ENCODE measurements at regions not wholly inside any gene's neighbourhood (a gene's known extent, or its start where the extent isn't known, plus 50 kb on each side); places are given as distances from the start of the nearest gene placed in this dataset.

GRCh38 chr5:82812575-82812974 is 264.6 kb downstream of the TMEM167A start:
- DNase-seq (ENCODE audit: insufficient read length, low spot score) (no peak), FAIRE-seq (no peak)

GRCh38 chr5:82811490-82811889 is 265.7 kb downstream of the TMEM167A start:
- DNase-seq (ENCODE audit: insufficient read length, low spot score) = no peak

GRCh38 chr5:82809420-82810143 is 267.6 kb downstream of the TMEM167A start:
- DNase-seq (ENCODE audit: insufficient read length, low spot score) (no peak), FAIRE-seq (no peak)

More at GRCh38 chr5:82811490-82811889, 265.7 kb downstream of the TMEM167A start:
- no peak for FAIRE-seq

- DNase-seq (ENCODE audit: insufficient read length, low spot score) = no peak
- no peak for FAIRE-seq
Observed at GRCh38 chr5:82808960-82809359, 268.2 kb downstream of the TMEM167A start.

- DNase-seq (ENCODE audit: insufficient read length, low spot score) = no peak
- FAIRE-seq = no peak
Observed at GRCh38 chr5:82807021-82807420, 270.2 kb downstream of the TMEM167A start.

GRCh38 chr5:82806513-82806912 is 270.7 kb downstream of the TMEM167A start:
- DNase-seq (ENCODE audit: insufficient read length, low spot score) (no peak), FAIRE-seq (no peak)

- FAIRE-seq (no peak), DNase-seq (ENCODE audit: insufficient read length, low spot score) (no peak)
Observed at GRCh38 chr5:82804155-82804690, 273.0 kb downstream of the TMEM167A start.

- DNase-seq (ENCODE audit: insufficient read length, low spot score) = no peak
- FAIRE-seq = no peak
Observed at GRCh38 chr5:82802954-82803353, 274.2 kb downstream of the TMEM167A start.

- no peak for FAIRE-seq
- DNase-seq (ENCODE audit: insufficient read length, low spot score) = no peak
Observed at GRCh38 chr5:82800826-82801225, 276.4 kb downstream of the TMEM167A start.

- DNase-seq (ENCODE audit: insufficient read length, low spot score) = no peak
- FAIRE-seq = no peak
Observed at GRCh38 chr5:82799361-82800077, 277.7 kb downstream of the TMEM167A start.

GRCh38 chr5:82798676-82799075 is 278.5 kb downstream of the TMEM167A start:
- no peak for DNase-seq (ENCODE audit: insufficient read length, low spot score)
- no peak for FAIRE-seq

- no peak for FAIRE-seq
- no peak for DNase-seq (ENCODE audit: insufficient read length, low spot score)
Observed at GRCh38 chr5:82796643-82797416, 280.4 kb downstream of the TMEM167A start.

GRCh38 chr5:82794876-82795275 is 282.3 kb downstream of the TMEM167A start:
- DNase-seq (ENCODE audit: insufficient read length, low spot score) (no peak), FAIRE-seq (no peak)

GRCh38 chr5:82793808-82794419 is 283.3 kb downstream of the TMEM167A start:
- DNase-seq (ENCODE audit: insufficient read length, low spot score) (peak; percentile 6), FAIRE-seq (no peak)

GRCh38 chr5:82792096-82792495 is 285.1 kb downstream of the TMEM167A start:
- DNase-seq (ENCODE audit: insufficient read length, low spot score) (no peak), FAIRE-seq (no peak)

GRCh38 chr5:82789095-82789494 is 288.1 kb downstream of the TMEM167A start:
- no peak for FAIRE-seq

GRCh38 chr5:82786748-82787147 is 290.4 kb downstream of the TMEM167A start:
- no peak for FAIRE-seq
- DNase-seq (ENCODE audit: insufficient read length, low spot score) = no peak

More at GRCh38 chr5:82789095-82789494, 288.1 kb downstream of the TMEM167A start:
- DNase-seq (ENCODE audit: insufficient read length, low spot score) = no peak

- DNase-seq (ENCODE audit: insufficient read length, low spot score) = no peak
- FAIRE-seq = no peak
Observed at GRCh38 chr5:82785882-82786509, 291.2 kb downstream of the TMEM167A start.

- FAIRE-seq = no peak
- DNase-seq (ENCODE audit: insufficient read length, low spot score) = no peak
Observed at GRCh38 chr5:82785456-82785855, 291.7 kb downstream of the TMEM167A start.

- DNase-seq (ENCODE audit: insufficient read length, low spot score) (no peak), FAIRE-seq (no peak)
Observed at GRCh38 chr5:82784521-82784920, 292.7 kb downstream of the TMEM167A start.

Measured in HTR-8/SVneo (cell line).